Heart left ventricle (tissue), 16 donors: ENCODE measurements at regions not wholly inside any gene's neighbourhood (a gene's known extent, or its start where the extent isn't known, plus 50 kb on each side); places are given as distances from the start of the nearest gene placed in this dataset.
"Not testable (repeated sequence)": the region's sequence is repeated elsewhere in the genome, so short reads cannot be mapped to it uniquely, and the experiment has no call there.

Experiments used
- ATAC-seq, 4 donors: fragments of 200-7000 bp; cut with Tn5 transposase; one replicate each; pipeline ENCODE4 v1.9.1; 2020 to 2022; ENCODE audit warnings: moderate library complexity in 4 of 4, mild to moderate bottlenecking in 3 of 4, moderate number of reproducible peaks in 1 of 4
- DNase-seq, 5 donors: peaks; one replicate each; pipeline ENCODE4 v3.0.0-alpha.2; 2020
- H3K27ac ChIP-seq, 12 donors: fragments of 200-600 bp; sonication (generic) in 4 of 12; one replicate each; pipeline versions ENCODE4 v1.5.0 to v1.8.0; 2016 to 2022; ENCODE audit warnings: mild to moderate bottlenecking in 2 of 12
- H3K27me3 ChIP-seq, 9 donors: fragments of 200-600 bp; sonication (generic) in 2 of 9; one replicate each; pipeline versions ENCODE4 v1.5.1 to v1.8.0; 2016 to 2022; ENCODE audit warnings: mild to moderate bottlenecking in 3 of 9
- H3K36me3 ChIP-seq, 9 donors: fragments of 200-600 bp; sonication (generic) in 2 of 9; one replicate each; pipeline versions ENCODE4 v1.5.0 to v1.8.0; 2018 to 2022; ENCODE audit warnings: mild to moderate bottlenecking in 2 of 9
- H3K4me1 ChIP-seq, 12 donors: fragments of 200-600 bp; sonication (generic) in 4 of 12; one replicate each; pipeline versions ENCODE4 v1.5.0 to v1.8.0; 2016 to 2022; ENCODE audit warnings: mild to moderate bottlenecking in 3 of 12
- H3K4me3 ChIP-seq, 12 donors: fragments of 200-600 bp; sonication (generic) in 4 of 12; one replicate each; pipeline versions ENCODE4 v1.5.0 to v1.8.0; 2017 to 2022; ENCODE audit warnings: mild to moderate bottlenecking in 9 of 12, moderate library complexity in 4 of 12
- H3K9me3 ChIP-seq, 12 donors: fragments of 200-600 bp; sonication (generic) in 4 of 12; one replicate each; pipeline versions ENCODE4 v1.5.0 to v1.8.0; 2016 to 2022; ENCODE audit warnings: mild to moderate bottlenecking in 1 of 12
- CTCF ChIP-seq, 12 donors: fragments of 200-600 bp; sonication (generic) in 4 of 12; IDR thresholded peaks; one replicate each; pipeline versions ENCODE4 v1.5.0 to v1.8.0; 2018 to 2022; ENCODE audit warnings: antibody characterized with exemption in 12 of 12, mild to moderate bottlenecking in 5 of 12
- POLR2A ChIP-seq, 2 donors: fragments of 450-650 bp; IDR thresholded peaks; one replicate each; pipeline ENCODE4 v1.6.1; 2017; ENCODE audit warnings: antibody characterized with exemption in 2 of 2, mild to moderate bottlenecking in 2 of 2, moderate library complexity in 2 of 2
- WGBS, 4 donors: extraction: QIAGEN DNeasy Blood & Tissue Kit in 2 of 4; methylation state at CpG; one replicate each; pipeline versions ENCODE4 v1.1.5 to v1.1.7; 2013 to 2018; 5-methylcytosine and 5-hydroxymethylcytosine counted together
- intact Hi-C, 10 donors: fragments of 100-400 bp; cut with DNase I; formaldehyde crosslinking; loops; one replicate each; pipeline versions ENCODE4 v1.11.1 to v1.14.2; 2022
- donor health status: ischemic (EF 13 %, LVEDD 7.1; RV severe dilation, severe dysfunction).
- donor health status: healthy with polysubstance abuse.
- donor health status: DM: no; HTN: yes; CAD: no.
- donor health status: DM: no; HTN: no; CAD: no.
- donor health status: ischemic (EF 25% LVEDD 6.9; RV normal size, moderate dysfunction).
- donor health status: ischemic (EF 25% LVEDD 5.7; RV mildly dilated, moderate dysfunction).
- donor health status: healthy.
- donor health status: DM: yes; HTN: yes; CAD: no.
- donor health status: ischemic (EF 35%, LVEDD 5.7; RV mildly dilated, moderate dysfunction).
- donor health status: nonischemic (EF 11% LVEDD 7.7; RV severe dilation, severe dysfunction).
- donor health status: DM: yes; HTN: yes; CAD: no.
- donor health status: PGD.
- donor health status: ischemic (EF 29% LVEDD 5.4; RV normal size, mild dysfunction).
- donor health status: nonischemic (EF 23%, LVEDD 6.1; RV moderate dilation, normal function).

DNA sequence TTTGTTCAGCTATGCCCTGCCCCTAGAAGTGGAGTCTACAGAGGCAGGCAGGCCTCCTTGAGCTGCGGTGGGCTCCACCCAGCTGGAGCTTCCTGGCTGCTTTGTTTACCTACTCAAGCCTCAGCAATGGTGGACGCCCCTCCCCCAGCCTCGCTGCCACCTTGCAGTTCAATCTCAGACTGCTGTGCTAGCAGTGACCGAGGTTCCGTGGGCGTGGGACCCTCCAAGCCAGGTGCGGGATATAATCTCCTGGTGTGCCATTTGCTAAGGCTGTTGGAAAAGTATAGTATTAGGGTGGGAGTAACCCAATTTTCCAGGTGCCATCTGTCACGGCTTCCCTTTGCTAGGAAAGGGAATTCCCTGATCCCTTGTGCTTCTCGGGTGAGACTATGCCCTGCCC is 770.2 kb upstream of the VRK2 start:
- H3K36me3 ChIP-seq, H3K4me3 ChIP-seq, ATAC-seq, H3K27ac ChIP-seq, DNase-seq, H3K27me3 ChIP-seq, intact Hi-C loops, H3K4me1 ChIP-seq: not testable (repeated sequence)
- 76 to 89% (median 86%) methylated on average over 9 of the region's 9 CpGs for WGBS, 4 donors
- H3K9me3 ChIP-seq, result peaks cover 0 to 38% (median 6%) of the 10 kb centered on the region in 12 donors

DNA sequence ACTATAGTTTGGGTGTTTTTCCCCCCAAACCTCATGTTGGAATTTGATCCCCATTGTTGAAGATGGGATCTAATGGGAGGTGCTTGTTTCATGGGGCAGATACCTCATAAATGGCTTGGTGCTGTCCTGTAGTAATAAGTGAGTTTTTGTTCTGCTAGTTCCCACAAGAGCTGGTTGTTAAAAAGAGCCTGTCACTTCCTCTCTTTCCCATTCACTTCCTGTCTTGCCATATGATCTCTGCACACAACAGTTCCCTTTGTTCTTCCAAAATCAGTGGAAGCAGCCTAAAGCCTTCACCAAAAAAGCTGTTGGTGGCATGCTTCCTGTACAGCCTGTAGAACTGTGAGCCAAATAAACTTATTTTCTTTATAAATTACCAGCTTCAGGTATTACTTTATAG is 768.2 kb upstream of the VRK2 start:
- ATAC-seq (no peak), DNase-seq (no peak)
- no peak overlapping the region for H3K4me3 ChIP-seq
- peaks cover 0 to 29% (median 5%) of the 10 kb centered on the region in 12 donors for H3K9me3 ChIP-seq
- TF ChIP-seq POLR2A (IDR thresholded peaks at IDR 0.05), result no peak
- no peak for TF ChIP-seq CTCF (IDR thresholded peaks at IDR 0.05)
- H3K4me1 ChIP-seq, result no peaks in the 10 kb centered on the region
- H3K27ac ChIP-seq, result no peak overlapping the region
- no peaks in the 10 kb centered on the region for H3K27me3 ChIP-seq
- intact Hi-C loops, result no loop called here
- H3K36me3 ChIP-seq, result no peaks in the 10 kb centered on the region

- TF ChIP-seq POLR2A (IDR thresholded peaks at IDR 0.05), result no peak
- no peak for TF ChIP-seq CTCF (IDR thresholded peaks at IDR 0.05)
- Histone ChIP-seq H3K27me3 (no peaks in the 10 kb centered on the region), H3K4me3 (no peak overlapping the region), H3K4me1 (no peaks in the 10 kb centered on the region), H3K27ac (no peak overlapping the region), H3K36me3 (no peaks in the 10 kb centered on the region), H3K9me3 (peaks cover 0 to 13% (median 0%) of the 10 kb centered on the region in 12 donors)
- WGBS, 4 donors, result 46 to 56% (median 52%) methylated on average over 2 of the region's 2 CpGs
- intact Hi-C loops, result no loop called here
- DNase-seq (no peak), ATAC-seq (no peak)
Observed at GRCh38 chr2:57291209-57291608, 755.4 kb upstream of the VRK2 start.

GRCh38 chr2:57296795-57297517 is 749.6 kb upstream of the VRK2 start:
- 89 to 95% (median 92%) methylated on average over 2 of the region's 2 CpGs for WGBS, 4 donors
- H3K27ac ChIP-seq, result no peak overlapping the region
- no peaks in the 10 kb centered on the region for H3K27me3 ChIP-seq
- ATAC-seq (no peak), DNase-seq (no peak)
- no peaks in the 10 kb centered on the region for H3K36me3 ChIP-seq
- intact Hi-C loops, result no loop called here
- H3K9me3 ChIP-seq, result peaks cover 0 to 4% (median 0%) of the 10 kb centered on the region in 12 donors
- no peaks in the 10 kb centered on the region for H3K4me1 ChIP-seq
- H3K4me3 ChIP-seq, result no peak overlapping the region
- TF ChIP-seq POLR2A (IDR thresholded peaks at IDR 0.05) (no peak), CTCF (IDR thresholded peaks at IDR 0.05) (no peak)

DNA sequence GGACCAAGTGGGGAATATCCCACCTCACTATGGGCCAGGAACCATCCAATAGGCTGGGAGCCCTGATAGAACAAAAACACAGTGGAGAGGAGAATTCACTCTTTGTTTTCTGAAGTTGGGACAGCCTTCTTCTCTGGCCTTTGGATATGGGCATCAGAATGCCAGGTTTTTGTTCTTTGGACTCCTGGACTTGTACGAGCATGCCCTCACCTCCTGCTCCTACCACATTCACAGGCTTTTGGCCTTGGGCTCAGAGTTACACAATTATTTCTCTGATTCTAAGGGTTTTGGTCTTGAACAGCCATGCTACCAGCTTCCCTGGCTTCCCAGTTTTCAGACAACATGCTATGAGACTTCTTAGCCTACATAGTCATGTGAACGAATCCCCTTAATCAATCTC is 732.9 kb upstream of the VRK2 start:
- Histone ChIP-seq H3K27me3 (no peaks in the 10 kb centered on the region), H3K27ac (no peak overlapping the region), H3K4me1 (no peaks in the 10 kb centered on the region), H3K9me3 (peaks cover 0 to 10% (median 0%) of the 10 kb centered on the region in 12 donors), H3K4me3 (no peak overlapping the region), H3K36me3 (no peaks in the 10 kb centered on the region)
- ATAC-seq (no peak), DNase-seq (no peak)
- WGBS, 4 donors, result 86 to 91% (median 88%) methylated on average over 2 of the region's 2 CpGs
- intact Hi-C loops, result no loop called here
- TF ChIP-seq POLR2A (IDR thresholded peaks at IDR 0.05) (no peak), CTCF (IDR thresholded peaks at IDR 0.05) (no peak)
